GM21619 (cell line): ENCODE measurements at regions not wholly inside any gene's neighbourhood (a gene's known extent, or its start where the extent isn't known, plus 50 kb on each side); places are given as distances from the start of the nearest gene placed in this dataset.

ENCODE experiments used
- ATAC-seq: cut with Tn5 transposase; IDR thresholded peaks from one replicate; pipeline ENCODE4 v1.9.1; 2021; ENCODE audit not compliant: unreplicated experiment

DNA sequence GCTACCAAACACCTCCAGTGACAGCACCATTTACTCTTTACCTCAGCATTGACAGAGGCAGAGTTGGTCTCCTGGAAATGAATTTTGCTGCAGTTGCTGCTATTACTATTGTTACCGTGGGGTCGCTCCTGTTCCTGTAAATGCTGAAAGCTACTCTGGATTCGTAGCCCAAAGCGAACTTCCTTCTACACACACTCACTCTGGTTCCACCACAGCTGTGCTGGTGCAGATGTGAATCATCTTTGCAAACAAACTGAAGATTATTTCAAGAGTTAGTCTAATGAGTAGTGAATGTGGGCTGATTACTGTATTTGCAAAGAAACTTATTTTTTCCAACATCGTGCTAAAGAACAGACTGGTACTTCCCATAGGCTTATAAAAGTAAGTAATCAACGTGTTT is 304.0 kb downstream of the LPIN1 start:
- ATAC-seq: no peak

DNA sequence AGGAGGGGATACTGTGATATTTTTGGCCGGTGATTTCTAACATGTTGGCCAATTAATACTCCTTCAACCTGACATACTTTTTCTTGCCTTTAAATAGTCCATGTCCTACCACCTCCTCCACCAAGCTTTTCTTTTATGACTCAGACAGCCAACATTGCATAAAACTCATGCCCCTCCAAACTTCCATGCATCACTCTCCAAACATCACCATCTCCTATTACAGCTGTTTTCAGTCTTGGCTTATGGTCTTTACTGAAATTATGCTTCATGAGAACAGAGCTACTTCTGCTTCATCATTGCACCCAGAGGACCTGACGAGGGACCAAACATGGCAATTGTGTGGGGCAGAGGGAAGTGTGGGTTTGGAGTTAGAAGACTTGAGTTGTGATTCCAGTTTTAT is 305.4 kb downstream of the LPIN1 start:
- no peak for ATAC-seq

DNA sequence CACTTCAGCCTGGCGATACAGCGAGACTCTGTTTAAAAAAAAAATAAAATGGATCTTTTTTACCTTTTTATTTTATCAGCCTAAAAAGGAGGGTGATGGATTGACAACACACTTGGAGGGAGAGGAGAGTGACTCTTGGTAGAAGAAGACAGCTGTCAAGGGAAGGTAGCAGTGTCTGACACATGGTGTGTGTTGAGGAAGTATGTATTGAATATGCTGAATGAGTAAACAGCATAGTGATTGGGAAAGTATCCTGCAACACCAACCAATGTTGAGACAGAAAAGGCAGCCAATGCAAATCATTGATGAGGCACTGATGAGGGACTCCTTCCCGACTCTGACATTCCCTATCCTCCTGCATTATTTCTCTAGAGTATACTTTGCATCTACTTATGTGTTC is 306.4 kb downstream of the LPIN1 start:
- no peak for ATAC-seq

DNA sequence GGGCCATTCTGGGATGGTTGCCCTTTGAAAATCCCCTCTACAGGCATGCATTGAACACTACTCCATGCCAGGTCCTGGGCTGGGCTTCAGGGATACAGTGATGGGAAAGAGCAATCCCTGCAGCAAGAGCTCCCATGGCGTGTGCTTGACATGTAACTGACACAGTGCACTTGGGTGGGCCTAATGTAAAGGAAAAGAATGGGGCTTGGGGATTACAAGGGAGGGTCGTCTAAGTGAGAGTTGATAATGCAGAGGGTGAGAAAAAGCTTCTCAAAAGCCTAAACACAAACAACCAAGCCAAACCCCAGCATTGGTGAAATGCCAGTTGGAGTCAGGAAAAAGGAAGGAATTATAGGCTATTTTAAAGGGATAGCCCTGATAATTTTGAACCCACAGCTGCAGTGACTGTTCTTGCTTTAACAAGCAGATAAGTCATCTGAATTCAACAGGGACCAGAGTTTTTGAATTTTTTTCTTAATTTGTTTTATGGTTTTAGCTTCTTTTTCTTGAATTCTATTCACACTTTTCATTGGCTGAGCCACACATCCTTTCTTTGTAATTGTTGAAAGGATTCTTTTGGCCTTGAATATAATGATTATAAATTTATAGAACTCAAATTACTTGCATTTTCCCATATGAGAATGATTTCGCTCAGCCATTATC is 308.7 kb downstream of the LPIN1 start:
- ATAC-seq: no peak

DNA sequence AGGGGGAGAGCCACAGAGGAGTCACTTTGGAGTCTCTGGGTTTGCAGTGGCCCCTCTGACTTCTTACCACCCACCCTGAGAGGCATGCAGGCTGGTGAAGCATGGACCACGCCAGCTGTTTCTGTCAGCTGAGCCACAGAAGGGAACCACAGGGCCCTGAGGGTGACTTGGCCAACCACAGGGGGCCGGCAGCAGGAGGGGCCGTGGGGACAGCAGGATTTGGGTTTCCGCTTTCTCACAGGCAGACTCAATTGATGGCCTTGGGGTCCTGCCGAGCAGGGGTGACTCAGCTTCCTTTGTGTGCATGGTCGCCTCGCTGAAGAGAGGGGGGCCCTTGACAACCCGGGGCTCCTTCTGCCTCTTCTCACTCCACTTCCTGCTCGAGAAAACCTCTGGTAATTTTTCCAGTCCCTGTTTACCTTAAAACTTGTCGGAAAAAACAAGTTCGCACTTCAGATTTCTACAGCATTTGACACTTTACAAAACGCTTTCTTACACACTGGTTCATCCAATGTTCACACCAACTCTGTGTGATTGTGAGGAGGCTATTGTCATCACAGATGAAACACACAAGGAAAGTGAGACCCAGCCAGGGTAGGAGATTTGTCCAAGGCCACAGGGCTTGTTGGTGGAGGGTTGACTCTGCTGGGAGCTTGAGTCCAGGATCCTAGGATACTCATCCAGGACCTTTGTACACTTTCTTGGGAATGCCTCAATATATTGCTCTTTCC is 311.2 kb downstream of the LPIN1 start:
- peak; percentile 92 for ATAC-seq

DNA sequence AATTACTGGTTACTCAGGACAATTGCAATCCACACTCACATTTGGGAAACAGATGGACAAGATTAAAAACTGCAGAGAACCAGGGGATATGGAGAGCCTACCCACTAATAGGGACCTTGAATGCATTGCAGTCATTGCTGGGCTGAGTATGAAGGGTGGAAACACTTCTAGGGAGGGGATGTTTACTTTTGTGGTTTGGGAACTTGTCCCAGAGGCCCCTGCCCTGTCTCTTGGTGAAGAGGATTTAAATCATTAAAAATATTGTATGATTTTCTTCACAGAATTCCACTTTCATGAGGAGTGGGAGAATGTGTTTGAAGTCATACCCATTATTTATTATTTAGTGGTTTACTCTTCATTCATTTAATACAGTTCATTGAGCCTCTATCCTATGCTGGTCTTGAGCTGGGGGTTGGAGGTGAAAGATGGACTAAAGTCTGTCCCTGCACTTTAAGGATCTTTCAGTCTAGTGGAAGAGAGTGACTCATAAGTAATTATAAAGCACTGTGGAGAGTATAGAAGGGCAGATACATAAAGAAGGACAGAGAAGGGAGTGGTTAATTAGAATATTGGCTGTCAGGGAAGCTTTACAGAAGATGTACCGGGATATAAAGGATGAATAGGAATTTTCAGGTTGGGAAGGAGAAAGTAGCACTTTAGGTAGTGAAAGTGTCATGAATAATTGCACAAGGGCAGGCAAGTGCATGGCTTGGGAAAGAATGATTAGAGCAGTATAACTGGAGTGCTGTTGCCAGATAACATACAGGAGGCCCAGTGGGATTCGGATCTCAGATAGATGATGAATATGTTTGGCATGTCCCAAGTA is 313.4 kb downstream of the LPIN1 start:
- no peak for ATAC-seq

DNA sequence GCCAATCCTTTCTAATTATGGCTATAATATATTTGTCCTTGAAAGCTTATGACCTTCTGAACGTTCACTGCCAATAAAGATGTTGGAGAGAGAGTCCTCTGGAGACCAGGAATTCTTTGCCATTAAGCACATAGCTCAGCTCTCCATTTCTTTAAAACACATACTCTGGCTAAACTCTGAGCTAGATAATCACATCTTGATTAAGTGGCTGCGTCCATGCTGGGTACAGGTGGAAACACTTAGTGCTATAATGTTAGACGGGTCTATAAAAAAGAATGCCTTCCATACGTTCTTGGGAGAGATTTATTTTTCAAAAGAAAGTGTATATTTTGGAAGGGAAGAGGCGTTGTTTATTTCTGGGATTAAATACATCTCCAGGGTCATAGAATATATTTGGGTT is 314.5 kb downstream of the LPIN1 start:
- no peak for ATAC-seq

DNA sequence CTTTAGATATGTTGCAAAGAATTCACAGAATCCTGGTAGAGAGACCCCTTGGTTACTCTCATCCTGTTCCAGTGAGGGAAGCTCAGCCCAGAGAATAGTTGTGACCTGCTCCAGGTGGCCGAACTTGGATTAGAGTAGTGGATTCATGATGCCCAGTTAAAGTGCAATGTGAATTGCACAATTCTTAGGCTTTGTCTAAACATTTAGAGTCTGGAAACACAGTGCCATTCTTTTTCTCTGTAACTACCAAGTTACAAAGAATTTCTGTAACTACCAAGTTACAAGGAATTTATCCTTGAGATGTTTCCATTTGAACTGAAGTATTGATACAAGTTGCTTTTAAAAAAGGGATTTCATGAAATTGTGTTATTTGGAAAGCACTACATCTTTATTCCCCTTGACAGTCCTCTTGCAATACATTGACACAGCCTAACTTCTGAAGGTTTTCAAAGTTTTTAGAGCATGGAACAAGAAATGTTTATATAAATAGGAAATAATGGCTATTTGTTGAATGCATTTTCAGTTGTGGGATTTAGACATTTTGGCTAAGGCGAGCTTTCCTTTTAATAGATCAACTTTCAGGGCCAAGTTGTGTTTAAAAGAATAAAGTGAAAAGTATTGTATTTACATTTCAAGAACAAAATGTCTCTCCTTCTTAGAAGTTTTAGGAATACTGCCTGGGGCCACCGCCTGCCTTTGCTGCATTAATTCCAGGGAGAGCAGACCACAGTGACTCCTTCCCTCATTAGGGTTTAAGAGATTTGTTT is 315.0 kb downstream of the LPIN1 start:
- no peak for ATAC-seq

DNA sequence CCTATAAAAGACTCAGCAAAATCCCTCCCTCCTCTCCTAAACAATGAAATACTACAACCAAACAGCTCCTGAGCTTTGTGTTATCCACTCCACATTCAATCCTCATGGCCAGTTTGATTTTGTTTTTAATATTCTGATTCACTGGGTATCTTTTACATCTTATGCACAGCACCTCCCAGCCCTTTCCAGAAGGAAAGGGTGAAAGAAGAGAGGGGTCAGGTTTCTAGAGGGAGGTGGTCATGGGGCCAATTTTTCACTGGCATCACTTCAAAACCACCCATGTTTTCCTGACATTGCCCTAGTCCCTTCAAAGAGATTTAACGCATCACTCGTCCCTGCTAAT is 315.6 kb downstream of the LPIN1 start:
- ATAC-seq: no peak

DNA sequence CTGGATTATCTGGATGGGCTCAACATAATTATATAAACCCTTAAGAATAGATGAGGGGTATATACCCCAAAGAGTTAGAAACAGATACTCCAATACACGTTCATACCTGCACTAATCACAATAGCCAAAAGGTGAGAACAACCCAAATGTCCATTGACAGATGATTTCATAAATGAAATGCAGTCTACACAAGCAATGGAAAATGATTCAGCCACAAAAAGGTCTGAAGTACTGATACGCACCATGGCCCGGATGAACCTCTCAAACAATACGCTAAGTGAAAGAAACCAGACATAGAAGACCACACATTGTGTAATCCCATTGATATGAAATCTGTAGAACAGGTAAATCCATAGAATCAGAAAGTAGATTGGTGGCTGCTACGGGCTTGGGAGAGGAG is 316.8 kb downstream of the LPIN1 start:
- ATAC-seq: no peak

DNA sequence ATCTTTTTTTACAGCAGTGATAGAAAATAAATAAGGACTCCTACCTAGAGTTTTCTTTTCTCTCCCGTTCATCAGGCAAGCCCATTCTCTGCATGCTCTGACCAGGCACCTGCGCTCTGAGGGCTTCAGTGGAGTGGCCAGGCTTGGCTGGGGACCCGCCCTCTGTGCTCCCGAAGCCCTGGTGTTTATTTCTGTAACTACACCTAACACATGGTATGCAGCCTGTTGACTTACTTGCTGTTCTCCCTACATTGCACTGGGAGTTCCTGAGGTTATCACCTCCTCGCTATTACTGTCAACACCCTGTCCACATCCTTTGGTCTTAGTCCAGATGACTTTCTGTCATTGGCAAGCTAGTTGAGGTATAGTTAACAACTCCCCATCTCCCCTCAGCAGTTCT is 317.7 kb downstream of the LPIN1 start:
- no peak for ATAC-seq

DNA sequence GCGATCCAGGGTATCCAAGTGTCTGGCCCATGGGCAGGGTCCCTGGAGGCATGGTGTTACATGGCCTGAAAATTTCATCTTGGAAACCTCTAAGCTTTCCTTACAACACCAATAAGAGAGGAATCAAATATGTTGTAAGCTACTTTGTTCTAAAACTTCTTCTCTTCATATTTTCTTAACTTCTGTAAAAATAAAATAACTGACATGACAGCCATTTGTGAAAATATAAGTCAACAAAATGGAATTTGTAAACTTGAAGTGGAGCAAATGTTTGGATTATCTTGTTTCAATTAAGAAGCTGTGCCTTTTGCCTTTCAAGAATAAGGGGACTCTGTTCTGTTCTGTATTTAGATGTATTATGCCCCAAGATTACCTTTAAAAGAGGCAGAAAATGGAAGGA is 319.7 kb downstream of the LPIN1 start:
- ATAC-seq: no peak

DNA sequence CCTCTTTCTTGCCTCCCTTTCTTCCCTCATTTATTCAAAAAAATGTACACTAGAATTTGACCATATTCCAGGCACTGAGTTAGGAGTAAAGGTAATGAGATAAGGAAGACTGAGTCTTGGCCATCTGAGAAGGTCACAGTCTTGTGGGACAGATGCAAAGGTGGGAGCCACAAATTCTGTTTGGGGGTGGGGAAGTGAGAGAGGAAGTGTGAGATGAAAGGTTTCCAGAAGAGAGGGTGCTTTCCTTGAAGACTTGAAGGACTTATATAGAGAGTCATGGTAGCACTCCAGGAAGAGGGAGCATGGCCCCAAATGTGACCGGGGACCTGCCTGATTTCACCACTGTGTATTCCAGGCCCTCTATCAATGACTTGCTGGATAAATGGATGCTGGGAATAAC is 320.6 kb downstream of the LPIN1 start:
- no peak for ATAC-seq

DNA sequence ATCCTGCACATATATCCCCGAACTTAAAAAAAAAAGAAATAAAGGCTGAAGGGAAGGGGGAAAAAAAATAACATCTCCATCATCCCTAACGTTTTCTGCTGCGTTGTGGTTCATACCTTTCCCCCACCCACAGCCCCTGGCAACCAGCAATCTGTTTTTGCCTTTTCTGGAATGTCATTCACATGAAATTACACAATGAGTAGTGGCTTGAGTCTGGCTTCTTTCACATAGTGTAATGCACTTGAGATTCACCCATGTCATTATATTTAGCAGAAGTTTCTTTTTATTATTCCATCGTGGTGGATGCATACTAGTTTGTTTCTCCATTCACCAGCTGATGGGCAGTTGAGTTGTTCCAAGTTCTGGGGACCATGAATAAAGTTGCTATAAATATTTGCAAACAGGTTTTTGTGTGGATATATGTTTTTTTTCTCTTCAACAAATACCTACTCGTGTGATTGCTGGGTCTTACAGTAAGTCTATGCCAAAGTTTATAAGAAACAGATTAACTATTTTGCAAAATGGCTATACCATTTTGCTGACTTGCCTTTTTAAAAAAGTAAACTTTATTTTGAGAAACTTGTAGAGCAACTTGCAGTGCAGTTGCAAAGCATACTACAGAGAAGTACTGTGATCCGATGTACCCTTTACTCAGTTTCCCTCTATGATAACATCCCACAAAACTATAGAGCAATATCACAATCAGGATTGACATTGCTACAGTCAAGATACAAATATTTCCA is 322.5 kb downstream of the LPIN1 start:
- no peak for ATAC-seq

DNA sequence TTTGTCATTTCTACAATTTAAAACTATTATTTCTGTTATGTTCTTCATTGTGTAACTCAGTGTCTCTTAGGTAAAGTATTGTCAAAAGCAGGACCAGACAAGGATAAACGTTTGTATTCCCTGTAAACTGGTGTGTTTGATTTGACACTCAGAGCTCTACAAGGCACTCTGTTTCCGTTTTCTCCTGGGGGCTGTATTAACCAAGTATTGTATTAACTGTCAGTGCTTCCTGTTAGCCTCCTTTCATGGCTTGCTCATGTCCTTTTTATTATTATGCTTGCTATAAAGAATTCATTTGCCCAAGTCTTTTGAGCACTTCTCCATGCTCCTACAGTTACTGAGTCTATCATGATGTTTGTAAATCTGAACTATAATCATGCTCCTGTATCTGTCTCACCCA is 323.7 kb downstream of the LPIN1 start:
- ATAC-seq: no peak

DNA sequence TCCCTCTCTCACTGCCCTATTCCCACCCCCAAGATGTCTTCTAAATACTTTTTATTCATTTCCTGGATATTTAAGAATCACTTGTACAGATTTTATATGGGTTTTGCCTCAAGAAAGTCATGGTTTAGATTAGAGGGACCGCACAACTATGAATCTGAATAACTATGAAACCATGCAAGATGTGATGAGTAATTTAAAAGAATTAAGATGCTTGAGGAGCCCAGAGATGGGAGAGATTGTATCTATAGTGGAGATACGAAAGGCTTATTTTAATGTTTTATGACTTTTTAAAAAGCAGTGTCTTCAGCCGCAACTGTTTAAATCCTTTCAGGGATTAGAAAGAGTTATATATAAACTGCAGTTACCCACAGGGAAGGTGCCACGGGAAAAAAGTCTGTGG is 324.1 kb downstream of the LPIN1 start:
- no peak for ATAC-seq

DNA sequence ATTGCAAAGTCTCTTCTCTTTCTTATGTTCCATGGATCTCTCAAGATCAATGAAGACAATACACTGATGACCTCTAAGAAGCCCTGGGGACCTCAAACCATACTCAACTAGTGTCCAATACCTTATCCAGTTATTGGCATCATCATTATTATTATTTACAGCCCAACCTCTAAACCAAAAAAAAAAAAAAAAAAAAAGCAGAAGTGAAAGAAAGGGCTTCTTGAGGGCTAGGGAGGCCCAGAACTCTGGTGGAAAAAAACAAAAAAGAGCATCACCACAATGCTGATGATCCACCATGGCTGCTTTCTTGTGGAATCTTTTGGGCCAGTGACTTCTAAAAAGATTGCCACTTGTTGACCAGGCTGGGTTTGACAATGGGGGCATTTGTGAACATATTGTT is 324.9 kb downstream of the LPIN1 start:
- ATAC-seq: peak; percentile 45

DNA sequence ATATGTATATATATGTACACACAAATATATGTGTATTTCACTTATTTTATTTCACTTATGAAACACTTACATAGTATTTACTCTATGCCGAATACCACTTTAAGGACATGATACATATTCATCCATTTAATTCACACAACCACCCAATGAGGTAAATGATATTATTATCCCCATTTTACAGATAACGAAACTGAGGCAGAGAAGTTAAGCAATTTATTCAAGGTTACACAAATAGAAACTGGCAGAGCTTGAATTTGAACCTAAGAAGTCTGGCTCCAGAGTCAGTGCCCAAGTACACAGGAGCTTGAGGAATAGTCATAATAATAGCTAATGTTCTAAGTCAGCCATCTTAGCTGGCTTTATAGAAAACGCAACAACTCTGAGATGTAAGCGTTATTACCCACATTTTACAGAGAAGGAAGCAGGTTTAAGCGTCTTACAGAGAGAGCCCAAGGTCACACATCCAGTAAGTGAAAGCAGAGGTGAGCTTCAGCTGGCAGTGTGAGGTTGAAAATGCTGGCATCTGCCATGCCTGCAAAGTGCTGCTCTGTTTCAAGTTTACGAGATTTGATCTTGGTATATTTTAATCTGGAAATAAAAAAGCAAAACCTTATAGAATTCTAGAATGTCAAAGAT is 326.9 kb downstream of the LPIN1 start:
- ATAC-seq: no peak

DNA sequence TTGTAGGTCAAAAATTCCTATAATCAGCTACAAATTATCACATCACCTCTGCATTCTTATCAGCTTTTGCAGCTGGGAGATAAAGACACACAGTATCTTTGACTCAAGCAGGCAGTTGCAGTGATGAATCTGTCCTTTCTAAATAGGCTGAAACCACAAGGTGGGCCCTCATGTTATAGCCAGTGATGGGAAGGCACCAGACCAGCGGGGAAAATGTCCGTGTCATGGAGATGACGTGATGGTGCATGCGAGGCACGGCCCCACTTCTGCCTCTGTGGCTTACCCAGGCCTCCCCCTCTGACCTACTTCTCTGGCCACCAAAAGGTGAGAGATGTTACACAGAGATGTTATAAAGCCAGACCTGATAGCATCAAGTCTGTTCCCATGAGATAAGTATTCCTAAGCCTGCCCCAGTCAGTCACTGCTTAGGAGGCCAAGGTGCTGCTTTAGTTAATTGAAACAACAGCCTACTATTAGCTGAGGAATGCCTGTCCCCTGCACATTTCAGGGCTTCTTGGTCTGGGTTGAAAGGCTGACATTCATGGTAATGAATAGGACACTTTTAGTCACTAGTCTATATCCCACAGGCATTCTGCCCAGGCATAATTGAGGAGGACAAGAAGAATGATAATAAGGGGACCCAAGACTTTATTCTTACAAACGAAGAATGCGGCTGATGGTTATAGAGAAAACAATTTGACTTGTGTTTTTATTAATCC is 327.9 kb downstream of the LPIN1 start:
- ATAC-seq: no peak

DNA sequence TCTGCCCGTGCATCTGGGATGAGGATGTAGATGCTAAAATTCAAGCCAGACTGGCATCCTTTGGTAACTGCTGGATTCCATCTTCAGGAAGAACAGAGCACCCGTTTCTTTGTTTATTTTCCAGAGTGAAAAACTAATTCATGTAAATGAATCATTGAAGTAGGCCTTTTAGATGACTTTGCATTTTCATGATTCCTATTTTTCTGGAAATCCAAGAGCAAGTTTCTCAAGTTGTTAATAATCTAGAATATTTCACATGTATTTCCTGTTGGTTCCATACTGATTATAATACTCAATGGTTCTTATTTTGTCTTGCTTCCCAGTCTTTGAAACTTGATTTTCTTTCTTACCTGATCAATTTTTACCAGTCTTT is 328.4 kb downstream of the LPIN1 start:
- no peak for ATAC-seq
